ENCODE measurements at regions not wholly inside any gene's neighbourhood (a gene's known extent, or its start where the extent isn't known, plus 50 kb on each side); places are given as distances from the start of the nearest gene placed in this dataset.

- TF ChIP-seq ATF3 (IDR thresholded peaks at IDR 0.05; ENCODE audit: insufficient read depth, low read depth, low read length) (no peak), NANOG (IDR thresholded peaks at IDR 0.05; ENCODE audit: insufficient read depth, low read depth, low read length, poor library complexity, severe bottlenecking) (no peak), GTF2F1 (IDR thresholded peaks at IDR 0.05; ENCODE audit: borderline replicate concordance, low read depth, low read length) (no peak), TAF7 (optimal IDR thresholded peaks at IDR 0.05; ENCODE audit: borderline replicate concordance, low read depth, low read length) (no peak), SUZ12 (IDR thresholded peaks at IDR 0.05; ENCODE audit: low read length) (no peak)
Measured at GRCh38 chr12:114764510-114764909, 80.5 kb upstream of the TBX3 start (continued).

Measured in H1 (cell line).